COR-L47 (cell line): ENCODE measurements at regions not wholly inside any gene's neighbourhood (a gene's known extent, or its start where the extent isn't known, plus 50 kb on each side); places are given as distances from the start of the nearest gene placed in this dataset.
"Not testable (repeated sequence)": the region's sequence is repeated elsewhere in the genome, so short reads cannot be mapped to it uniquely, and the experiment has no call there.

ENCODE experiments used
- DNase-seq: peaks from one replicate; lab custom pipeline; 2025; lab: John Stamatoyannopoulos, UW

DNA sequence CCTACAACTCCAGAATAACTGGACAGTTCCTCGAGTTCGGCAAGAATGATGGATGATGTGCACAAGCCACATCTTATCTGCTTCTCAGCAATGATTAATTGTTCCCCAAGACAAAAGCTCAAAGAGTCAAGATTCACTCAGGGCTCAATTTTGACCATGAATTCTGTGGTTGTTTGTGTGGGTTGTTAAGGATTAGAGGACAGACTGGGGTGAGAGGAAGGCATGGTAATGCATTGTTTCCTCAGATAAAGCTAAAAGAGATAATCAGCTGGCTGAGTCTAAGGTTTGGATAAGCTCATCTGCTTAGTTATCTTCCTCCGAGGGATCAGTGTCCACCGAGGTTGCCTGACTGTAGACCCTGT lies 161.0 kb downstream of the CPEB2 start:
- DNase-seq = no peak

DNA sequence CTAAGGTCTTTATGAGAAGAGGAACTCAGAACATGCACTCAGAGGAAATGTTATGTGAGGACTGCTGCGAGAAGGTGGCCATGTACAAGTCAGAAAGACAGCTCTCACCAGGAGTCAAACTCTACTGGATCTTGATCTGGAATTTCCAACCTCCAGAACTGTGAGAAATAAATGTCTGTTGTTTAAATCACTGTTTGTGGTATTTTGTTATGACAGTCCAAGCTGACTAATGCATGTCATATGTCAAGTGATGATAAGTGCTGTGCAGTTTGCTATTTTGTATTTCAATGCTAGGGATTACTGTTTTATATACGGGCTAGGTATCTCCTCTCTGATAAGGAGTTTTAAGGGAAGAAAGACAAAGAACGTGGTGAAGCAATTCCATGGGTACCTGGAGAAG lies 162.3 kb downstream of the CPEB2 start:
- DNase-seq = no peak

DNA sequence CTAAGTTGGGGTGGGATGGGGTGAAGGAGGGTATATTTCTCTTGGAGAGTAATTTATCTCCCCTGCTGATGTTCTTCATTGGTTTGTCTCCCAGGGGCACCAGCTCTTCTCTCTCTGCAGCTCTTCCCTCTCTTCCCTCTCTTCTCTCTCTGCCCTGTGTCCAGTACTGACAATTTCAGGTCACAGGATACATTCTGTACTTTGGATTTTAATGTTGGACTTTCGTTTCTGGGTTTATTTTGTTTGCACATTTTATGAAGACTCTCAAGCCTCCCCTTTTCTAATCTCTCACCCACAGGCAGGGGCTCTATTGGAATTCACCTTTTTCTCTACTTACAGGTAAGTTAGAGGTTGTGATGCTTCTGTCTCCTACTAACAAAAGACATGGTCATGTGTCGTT lies 165.5 kb downstream of the CPEB2 start:
- DNase-seq = no peak

DNA sequence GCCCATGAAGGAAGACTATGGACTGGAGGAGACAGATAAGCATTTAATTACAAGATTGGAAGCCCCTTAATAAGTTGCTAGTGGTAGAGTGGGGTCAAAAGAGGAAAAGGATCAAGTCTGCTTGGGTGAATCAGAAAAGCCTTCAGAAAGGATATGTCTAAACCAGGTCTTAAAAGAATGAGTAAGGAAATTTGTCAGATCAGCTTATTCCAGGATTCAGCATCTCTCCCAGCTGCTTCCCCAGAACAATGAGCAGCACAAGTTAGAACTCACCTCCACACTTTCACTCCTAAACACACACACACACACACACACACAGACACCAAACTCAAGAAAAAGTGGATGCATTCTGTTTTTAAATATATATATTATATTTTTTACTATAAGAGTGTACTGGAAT lies 166.5 kb downstream of the CPEB2 start:
- no peak for DNase-seq

DNA sequence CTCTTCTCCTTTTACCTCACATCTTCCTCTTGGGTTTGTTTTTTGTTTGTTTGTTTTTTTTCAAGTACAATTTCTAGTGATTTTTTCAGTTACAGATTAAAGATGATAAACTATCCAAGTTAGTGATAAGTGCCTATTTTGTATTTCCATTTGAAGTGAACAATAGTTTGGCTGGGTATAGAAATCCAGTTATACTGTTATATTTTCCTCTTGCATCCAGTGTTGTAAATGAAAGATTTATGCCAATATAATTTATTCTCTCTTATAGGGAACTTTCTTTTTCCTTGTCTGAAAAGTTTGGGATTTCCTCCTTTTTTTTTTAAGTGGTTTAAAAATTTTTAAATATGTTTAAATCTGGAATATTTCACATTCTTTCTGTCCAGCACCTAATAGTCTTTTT lies 169.4 kb downstream of the CPEB2 start:
- no peak for DNase-seq

GRCh38 chr4:15173251-15173650 lies 171.0 kb downstream of the CPEB2 start:
- no peak for DNase-seq

DNA sequence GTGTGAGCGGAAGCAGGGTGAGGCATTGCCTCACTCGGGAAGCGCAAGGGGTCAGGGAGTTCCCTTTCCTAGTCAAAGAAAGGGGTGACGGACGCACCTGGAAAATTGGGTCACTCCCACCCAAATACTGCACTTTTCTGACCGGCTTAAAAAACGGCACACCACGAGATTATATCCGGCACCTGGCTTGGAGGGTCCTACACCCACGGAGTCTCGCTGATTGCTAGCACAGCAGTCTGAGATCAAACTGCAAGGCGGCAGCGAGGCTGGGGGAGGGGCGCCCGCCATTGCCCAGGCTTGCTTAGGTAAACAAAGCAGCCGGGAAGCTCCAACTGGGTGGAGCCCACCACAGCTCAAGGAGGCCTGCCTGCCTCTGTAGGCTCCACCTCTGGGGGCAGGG lies 171.9 kb downstream of the CPEB2 start:
- DNase-seq = not testable (repeated sequence)

- not testable (repeated sequence) for DNase-seq
Measured at GRCh38 chr4:15179842-15180241, 177.6 kb downstream of the CPEB2 start.

DNA sequence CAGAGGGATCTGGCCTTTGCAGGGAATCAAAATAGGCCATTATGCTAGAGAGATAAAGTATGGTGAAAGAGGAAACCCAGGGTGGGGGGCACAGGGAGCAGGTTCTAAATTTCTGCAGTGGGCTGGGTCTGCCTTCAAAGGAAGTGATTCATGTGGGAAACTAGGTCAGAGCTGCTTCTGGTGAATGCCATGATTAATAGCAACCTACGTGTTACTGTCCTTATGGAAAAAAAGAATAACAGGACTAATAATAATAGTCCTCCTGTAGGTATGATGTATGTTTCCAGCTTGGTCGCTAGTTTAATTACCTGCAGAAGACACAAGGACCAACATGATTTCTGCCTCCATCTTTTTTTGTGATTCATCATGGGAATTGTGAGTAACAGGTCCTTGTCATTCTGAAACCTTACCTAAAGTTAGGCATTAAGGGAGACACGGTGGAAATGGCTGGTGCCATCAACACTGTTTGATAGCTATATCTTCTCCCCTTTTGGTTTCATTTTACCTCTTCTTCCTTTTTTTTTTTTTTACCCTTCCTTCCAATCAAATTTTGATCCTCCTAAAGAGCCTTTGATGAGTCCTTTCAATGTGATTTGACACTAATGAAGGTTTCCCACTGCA lies 180.4 kb downstream of the CPEB2 start:
- DNase-seq = no peak

DNA sequence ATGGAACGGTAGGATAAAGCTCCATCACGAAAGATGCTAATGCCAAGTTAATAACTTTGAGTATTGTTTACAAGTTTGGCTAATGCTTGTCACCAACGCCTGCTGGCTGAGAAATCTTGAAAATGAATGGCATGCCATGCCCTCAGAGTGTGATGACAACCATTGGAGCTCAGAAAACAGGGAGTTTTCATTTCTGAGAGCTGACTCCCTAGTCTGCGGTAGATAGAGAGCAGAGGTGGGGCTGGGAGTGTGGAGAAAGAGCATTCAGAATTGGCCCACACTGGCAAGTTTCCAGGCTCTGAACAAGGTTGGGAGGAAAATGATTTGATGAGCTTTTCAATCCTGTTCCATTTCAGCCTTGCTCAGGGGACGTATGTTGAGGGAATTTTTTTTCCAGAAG lies 183.9 kb downstream of the CPEB2 start:
- DNase-seq = no peak

GRCh38 chr4:15186806-15187205 lies 184.5 kb downstream of the CPEB2 start:
- no peak for DNase-seq

GRCh38 chr4:15188605-15189539 lies 186.6 kb downstream of the CPEB2 start:
- DNase-seq = no peak

DNA sequence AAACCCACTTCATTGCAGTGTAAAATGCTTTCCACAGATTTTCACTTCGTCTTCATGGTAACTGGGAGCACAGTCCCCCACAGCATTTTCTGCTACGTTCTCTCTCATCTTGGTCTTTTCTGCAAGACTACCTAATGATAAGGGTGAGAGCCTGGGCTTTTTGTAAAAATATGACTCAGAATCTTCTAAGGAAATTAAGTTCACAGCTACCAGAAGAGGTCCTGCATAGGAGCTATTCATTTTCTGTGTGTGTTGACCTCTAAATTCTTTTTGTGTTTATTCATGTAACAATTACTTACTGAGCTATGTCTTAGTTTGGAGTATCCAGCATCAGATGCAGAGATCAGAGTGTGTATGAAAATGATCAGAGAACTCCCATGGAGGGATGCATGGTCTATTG lies 192.2 kb downstream of the CPEB2 start:
- DNase-seq = no peak

- DNase-seq = no peak
Measured at GRCh38 chr4:15197005-15197404, 194.7 kb downstream of the CPEB2 start.

DNA sequence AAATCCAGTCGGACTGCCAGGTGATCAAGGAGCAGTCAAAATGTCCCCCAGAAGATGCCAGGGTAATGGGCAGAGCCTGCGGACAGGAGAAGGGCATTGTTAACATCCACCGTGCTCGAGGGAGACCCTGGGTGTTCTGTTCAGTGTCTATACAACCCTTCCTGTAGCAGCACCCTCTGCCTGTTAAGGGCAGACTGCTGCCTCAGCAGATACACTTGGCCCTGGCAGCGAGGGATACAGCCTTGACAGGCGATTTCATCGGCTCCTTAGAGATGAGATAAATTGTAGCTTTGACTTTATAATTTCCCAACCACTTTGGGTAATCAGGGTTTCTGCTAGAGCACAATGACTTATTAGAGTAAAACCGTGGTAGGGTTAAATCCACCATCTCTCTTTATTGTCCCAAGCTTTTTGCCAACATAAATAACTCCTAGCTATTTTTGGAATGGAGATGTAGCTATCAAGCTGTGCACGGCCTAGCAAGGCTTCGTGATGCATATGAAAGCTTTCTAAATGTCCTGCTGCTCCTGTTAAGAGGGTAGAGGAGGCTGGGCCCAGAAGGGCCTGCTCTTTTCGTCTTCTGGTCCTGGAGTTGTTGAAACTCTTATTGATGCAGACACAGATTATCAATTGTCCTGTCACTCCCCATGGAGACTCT lies 195.9 kb downstream of the CPEB2 start:
- no peak for DNase-seq

GRCh38 chr4:15201782-15202181 lies 199.5 kb downstream of the CPEB2 start:
- DNase-seq = no peak

- DNase-seq = no peak
Measured at GRCh38 chr4:15202481-15202880, 200.2 kb downstream of the CPEB2 start.

DNA sequence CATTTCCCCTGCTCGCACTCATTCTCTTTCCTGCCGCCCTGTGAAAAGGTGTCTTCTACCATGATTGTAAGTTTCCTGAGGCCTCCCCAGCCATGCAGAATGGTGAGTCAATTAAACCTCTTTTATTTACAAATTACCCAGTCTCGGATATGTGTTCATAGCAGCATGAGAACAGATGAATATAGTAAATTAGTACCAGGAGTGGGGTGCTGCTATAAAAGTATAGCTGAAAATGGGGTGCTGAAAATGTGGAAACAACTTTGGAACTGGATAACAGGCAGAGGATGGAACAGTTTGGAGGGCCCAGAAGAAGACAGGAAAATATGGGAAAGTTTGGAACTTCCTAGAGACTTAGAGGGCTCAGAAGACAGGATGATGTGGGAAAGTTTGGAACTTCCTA lies 204.2 kb downstream of the CPEB2 start:
- DNase-seq = not testable (repeated sequence)

DNA sequence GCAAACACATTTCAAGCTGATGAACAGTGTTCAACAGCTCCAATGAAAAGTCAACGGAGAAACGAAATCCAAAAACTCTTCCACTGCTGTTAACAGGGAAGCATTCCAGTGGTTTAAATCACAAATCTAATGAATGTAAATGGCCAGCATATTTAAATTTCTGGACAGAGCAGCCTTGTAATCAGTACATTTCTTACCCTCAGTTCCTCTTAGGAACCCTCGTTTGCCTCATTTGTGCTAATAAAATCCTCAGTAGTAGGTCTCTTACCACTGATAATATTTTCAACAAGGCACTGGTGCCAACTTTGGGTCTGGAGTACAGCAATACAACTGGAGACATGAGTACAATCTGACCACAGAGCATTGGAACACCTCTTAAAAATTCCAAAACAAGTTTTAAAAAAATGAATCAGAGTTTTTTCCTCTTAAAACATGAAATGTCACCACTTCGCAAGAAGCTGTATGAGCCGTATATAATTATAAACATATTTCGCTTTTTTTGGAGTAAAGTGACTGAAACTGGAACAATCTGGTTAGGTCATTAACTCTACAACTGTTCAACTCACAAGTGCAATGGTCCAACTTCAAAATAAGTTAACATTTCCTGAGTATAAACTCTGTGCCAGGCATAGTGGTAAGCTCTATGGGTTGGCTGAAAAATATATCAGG lies 211.2 kb downstream of the CPEB2 start:
- no peak for DNase-seq

DNA sequence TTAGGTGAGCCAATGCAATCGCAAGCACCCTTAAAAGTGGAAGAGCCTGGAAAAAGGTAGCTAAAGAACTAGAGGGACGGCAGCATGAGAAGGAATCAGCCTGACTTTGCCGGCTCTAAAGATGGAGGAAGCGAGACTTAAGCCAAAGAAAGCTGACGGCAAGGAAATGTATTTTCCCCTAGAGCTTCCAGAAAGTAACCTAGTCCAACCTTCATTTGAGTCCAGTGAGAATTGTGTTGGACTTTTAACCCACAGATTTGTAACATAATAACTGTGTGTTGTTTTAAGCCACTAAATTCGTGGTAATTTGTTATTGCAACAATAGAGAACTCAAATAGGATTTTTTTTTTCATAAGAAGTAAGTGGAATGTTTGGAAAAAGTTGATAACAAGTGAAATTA lies 212.7 kb upstream of the C1QTNF7 start:
- DNase-seq = no peak

GRCh38 chr4:15226203-15226602 lies 201.6 kb upstream of the C1QTNF7 start:
- DNase-seq = no peak

- peak; percentile 46 for DNase-seq
Measured at GRCh38 chr4:15231265-15232091, 196.4 kb upstream of the C1QTNF7 start.
